ENCODE measurements at regions not wholly inside any gene's neighbourhood (a gene's known extent, or its start where the extent isn't known, plus 50 kb on each side); places are given as distances from the start of the nearest gene placed in this dataset.

DNA sequence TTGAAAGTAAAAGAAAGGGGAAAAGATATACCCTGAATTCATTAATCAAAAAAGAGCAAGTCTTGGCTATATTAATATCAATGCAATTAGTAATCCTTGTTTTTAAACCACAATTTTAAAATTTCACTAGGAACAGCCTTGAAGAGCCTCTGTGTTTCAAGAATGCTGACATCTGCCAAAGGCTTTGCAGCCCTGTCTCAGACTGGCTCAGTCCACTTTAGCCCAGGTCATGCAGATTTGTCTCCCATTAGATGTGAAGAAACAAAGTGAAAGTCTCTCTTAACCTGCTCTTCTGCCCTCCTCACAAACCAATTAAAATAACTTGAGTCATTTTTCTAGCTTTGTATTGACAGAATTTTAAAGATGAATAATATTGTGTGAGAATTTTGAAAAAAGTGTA, 102.7 kb upstream of the CARMIL1 start:
- intact Hi-C loops (cut with DNase I): no loop called here
- no peaks in the 10 kb centered on the region for H3K9me3 ChIP-seq
- no peak for DNase-seq (ENCODE audit: low spot score in 2 of 2)
- H3K36me3 ChIP-seq: no peaks in the 10 kb centered on the region
- H3K4me3 ChIP-seq: no peak overlapping the region
- peaks cover 0 to 44% of the 10 kb centered on the region in 2 donors for H3K4me1 ChIP-seq
- no peak overlapping the region for H3K27ac ChIP-seq
- no peaks in the 10 kb centered on the region for H3K27me3 ChIP-seq
- no peak for TF ChIP-seq CTCF (IDR thresholded peaks at IDR 0.05)

DNA sequence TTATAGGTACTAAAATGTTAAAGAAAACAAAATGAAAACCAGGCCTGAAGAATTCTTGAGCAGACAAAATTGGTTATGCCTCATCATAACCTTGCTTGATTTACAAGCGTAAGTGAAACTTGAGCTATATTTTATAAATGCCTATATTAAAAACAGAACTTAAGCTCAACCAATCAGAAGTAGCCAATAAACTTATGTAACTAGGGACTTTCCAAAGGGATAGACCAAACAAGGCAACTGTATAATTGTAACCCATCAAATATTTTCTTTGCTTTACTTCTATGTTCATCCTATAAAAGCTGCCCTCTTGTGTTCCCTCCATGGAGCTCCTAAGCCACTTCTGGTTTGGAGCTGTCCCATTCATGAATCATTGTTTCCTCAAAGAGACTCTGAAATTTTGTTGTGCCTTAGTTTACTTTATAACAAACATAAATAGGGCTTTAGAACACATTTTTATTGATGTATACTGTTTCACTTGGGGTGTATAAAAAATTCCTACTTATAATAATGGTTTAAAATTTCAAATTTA, 101.6 kb upstream of the CARMIL1 start:
- Histone ChIP-seq H3K36me3 (no peaks in the 10 kb centered on the region), H3K4me3 (no peak overlapping the region), H3K4me1 (peaks cover 0 to 43% of the 10 kb centered on the region in 2 donors), H3K9me3 (no peaks in the 10 kb centered on the region), H3K27ac (no peak overlapping the region), H3K27me3 (no peaks in the 10 kb centered on the region)
- intact Hi-C loops (cut with DNase I): loop anchor here (2.0 kb wide), 1 partner anchor 15 kb away; no protein-coding TSS in a partner anchor
- DNase-seq (ENCODE audit: low spot score in 2 of 2): no peak
- TF ChIP-seq CTCF (IDR thresholded peaks at IDR 0.05): no peak

DNA sequence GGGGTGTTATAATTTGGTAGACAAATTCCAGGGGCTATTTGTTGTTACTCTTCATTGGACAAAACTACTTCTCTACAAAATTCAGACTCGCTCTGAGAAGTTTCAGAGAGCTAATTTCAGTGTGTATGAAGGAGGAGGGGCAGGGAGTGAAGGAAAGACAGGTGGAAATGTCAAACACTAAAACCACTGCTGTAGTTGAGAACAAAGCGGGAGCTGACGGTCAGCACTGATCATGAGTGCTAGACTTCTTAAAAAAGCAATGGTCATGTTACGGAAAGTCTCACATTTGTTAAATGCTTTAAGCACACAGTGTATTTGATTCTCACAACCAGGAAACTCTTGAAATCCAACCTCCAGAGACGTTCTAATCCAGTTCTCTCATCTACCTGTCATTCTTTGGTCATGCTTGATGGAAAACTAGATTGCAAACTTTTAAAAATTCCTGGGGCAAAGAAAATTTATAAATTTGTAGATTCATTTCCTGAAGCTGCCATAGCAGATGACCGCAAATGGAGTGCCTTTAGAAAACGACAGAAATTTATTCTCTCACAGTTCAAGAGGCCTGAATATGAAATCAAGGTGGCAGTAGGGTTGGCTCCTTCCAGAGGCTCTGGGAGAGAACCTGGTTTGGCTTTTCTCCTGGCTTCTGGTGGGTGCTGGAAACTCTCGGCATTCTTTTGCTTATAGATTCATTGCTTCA, 100.7 kb upstream of the CARMIL1 start:
- peaks cover 0 to 34% of the 10 kb centered on the region in 2 donors for H3K4me1 ChIP-seq
- DNase-seq (ENCODE audit: low spot score in 2 of 2): no peak
- no peaks in the 10 kb centered on the region for H3K27me3 ChIP-seq
- H3K36me3 ChIP-seq: no peaks in the 10 kb centered on the region
- no peaks in the 10 kb centered on the region for H3K9me3 ChIP-seq
- H3K4me3 ChIP-seq: no peak overlapping the region
- H3K27ac ChIP-seq: peak overlapping the region; percentile 56 to 74
- TF ChIP-seq CTCF (IDR thresholded peaks at IDR 0.05): no peak
- intact Hi-C loops (cut with DNase I): loop anchor here (2.0 kb wide), 1 partner anchor 14 kb away; no protein-coding TSS in a partner anchor

DNA sequence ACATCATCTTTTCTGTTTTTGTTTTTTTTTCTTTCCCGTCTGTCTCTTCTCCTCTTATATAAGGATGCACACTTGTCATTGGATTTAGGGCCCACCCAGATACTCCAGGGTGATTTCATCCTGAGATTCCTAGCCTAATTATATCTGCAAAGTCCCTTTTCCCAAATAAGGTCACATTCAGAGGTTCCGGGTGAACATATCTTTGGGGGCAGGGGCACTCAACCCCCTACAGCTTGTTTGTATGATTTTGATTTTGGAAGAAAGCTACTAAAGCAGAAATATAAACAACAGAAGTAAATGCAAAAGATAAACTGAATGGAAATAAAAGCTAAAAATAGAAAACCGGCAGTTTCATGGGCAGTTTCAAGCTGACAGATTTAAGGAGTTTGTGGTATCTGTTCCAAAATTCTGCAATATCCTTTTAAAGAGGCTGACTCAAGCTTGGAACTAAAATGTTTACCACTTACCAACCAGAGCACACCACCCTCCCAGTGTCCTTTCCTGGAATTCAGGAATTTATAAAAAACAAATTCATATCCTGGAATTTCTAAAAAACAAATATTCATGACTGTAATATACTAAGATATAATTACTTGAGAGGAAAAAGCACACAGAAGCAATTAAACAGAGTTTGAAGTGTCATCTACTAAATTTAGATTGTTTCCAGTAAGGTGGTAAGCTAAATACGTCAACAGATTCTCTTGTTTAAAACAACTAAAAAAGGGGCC, 100.0 kb upstream of the CARMIL1 start:
- H3K9me3 ChIP-seq: no peaks in the 10 kb centered on the region
- peaks cover 0 to 29% of the 10 kb centered on the region in 2 donors for H3K4me1 ChIP-seq
- TF ChIP-seq CTCF (IDR thresholded peaks at IDR 0.05): no peak
- no peaks in the 10 kb centered on the region for H3K36me3 ChIP-seq
- no peak for DNase-seq (ENCODE audit: low spot score in 2 of 2)
- peak overlapping the region; percentile 56 to 74 for H3K27ac ChIP-seq
- intact Hi-C loops (cut with DNase I): loop anchor here (2.0 kb wide), 1 partner anchor 14 kb away; no protein-coding TSS in a partner anchor
- H3K4me3 ChIP-seq: no peak overlapping the region
- H3K27me3 ChIP-seq: no peaks in the 10 kb centered on the region

DNA sequence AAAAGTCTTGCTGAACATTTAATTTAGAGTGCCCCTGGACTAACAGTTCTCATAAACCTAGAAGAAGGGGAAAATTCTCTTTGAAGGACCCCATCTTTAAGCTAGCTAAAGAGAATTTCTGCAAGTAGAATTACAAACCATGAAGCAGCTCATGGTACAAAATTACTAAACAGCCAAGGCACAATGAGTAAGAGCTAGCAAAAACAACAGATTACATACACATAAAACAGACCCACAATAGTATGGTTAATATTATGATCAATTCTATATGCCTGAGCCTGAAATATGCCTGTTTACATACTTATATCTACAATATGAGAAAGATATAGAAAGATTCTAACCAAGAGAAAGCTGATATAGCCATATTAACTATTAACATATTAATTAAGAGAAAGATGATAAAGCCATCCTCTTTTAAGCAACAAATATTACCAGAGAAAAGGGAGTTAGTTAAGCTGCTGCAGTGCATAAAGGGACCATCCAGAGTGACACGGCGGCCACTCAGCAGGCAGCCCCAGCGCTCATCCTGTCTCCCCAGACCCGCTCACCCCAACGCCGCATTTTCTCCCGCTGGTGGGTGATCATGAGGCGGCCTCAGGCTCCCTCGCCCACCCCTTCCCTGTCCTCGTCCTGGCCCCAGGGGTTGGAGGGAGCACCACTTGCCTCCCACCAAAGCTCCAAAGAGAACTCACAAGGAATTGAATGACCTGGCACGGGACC, 98.4 kb upstream of the CARMIL1 start:
- Histone ChIP-seq H3K4me3 (no peak overlapping the region), H3K4me1 (peaks cover 0 to 20% of the 10 kb centered on the region in 2 donors), H3K27me3 (no peaks in the 10 kb centered on the region), H3K36me3 (no peaks in the 10 kb centered on the region), H3K9me3 (no peaks in the 10 kb centered on the region), H3K27ac (peak overlapping the region; percentile 56 to 74)
- no peak for TF ChIP-seq CTCF (IDR thresholded peaks at IDR 0.05)
- intact Hi-C loops (cut with DNase I): no loop called here
- DNase-seq (ENCODE audit: low spot score in 2 of 2): no peak
